ENCODE measurements at regions not wholly inside any gene's neighbourhood (a gene's known extent, or its start where the extent isn't known, plus 50 kb on each side); places are given as distances from the start of the nearest gene placed in this dataset.

DNA sequence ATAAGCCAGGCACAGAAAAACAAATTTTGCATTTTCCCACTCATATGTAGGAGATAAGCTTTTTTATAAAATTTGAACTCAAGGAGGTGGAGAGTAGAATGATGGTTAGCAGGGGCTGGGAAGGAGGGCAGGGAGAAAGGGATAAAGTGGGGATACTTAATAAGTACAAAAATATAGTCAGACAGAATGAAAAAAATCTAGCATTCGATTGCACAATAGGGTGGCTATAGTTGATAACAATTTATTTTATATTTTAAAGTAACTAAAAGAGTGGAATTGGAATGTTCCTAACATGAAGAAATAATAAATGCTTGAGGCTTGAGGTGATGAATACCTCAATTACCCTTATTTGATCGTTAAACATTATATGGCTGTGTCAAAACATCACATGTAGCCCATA is 415.7 kb upstream of the STEAP1 start:
- H3K36me3 ChIP-seq (ENCODE audit: control insufficient read depth, insufficient read depth, low read length), result no peaks in the 10 kb centered on the region
- H3K27me3 ChIP-seq (ENCODE audit: control insufficient read depth, insufficient read depth, low read length), result no peaks in the 10 kb centered on the region
- POLR2A ChIA-PET, result no interaction called here
- H3K4me3 ChIP-seq (ENCODE audit: low read depth, low read length), result no peak overlapping the region
- CTCF ChIA-PET, result no interaction called here
- DNase-seq (ENCODE audit: low read depth), result no peak
- no peak for TF ChIP-seq CTCF (IDR thresholded peaks at IDR 0.05; ENCODE audit: insufficient read depth, low read depth, low read length)

- no peak for DNase-seq (ENCODE audit: low read depth)
These were observed 396.4 kb upstream of the STEAP1 start for GRCh38 chr7:89757910-89758309.

DNA sequence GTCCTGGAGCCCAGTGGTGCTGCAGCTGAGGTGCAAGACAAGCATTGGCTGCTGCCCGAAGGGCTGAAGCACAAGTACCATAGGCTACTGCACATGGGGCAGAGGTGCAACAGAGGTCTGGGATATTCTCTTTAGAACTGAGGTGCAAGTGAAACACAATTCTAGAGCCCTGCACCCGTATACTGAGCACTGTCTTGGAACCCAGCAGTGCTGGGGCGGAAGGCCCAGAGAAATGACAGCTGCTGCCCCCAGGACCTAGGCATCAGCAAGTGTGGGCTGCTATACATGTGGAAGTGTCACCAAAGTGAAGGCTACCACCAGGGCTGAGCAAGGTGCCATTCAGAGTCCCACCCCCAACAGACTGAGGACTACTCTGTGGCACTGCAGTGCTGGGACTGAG is 393.6 kb upstream of the STEAP1 start:
- ChIA-PET POLR2A (no interaction called here), CTCF (no interaction called here)
- H3K27me3 ChIP-seq (ENCODE audit: control insufficient read depth, insufficient read depth, low read length), result no peaks in the 10 kb centered on the region
- H3K4me3 ChIP-seq (ENCODE audit: low read depth, low read length), result no peak overlapping the region
- no peak for DNase-seq (ENCODE audit: low read depth)
- H3K36me3 ChIP-seq (ENCODE audit: control insufficient read depth, insufficient read depth, low read length), result no peaks in the 10 kb centered on the region
- no peak for TF ChIP-seq CTCF (IDR thresholded peaks at IDR 0.05; ENCODE audit: insufficient read depth, low read depth, low read length)

More at GRCh38 chr7:89757910-89758309, 396.4 kb upstream of the STEAP1 start:
- TF ChIP-seq CTCF (IDR thresholded peaks at IDR 0.05; ENCODE audit: insufficient read depth, low read depth, low read length), result no peak
- ChIA-PET CTCF (interaction anchor here (0.6 kb wide), 1 partner anchor 1300 kb away, joined by 3 read pairs; no protein-coding TSS in a partner anchor), POLR2A (no interaction called here)
- Histone ChIP-seq H3K4me3 (ENCODE audit: low read depth, low read length) (no peak overlapping the region), H3K27me3 (ENCODE audit: control insufficient read depth, insufficient read depth, low read length) (no peaks in the 10 kb centered on the region), H3K36me3 (ENCODE audit: control insufficient read depth, insufficient read depth, low read length) (no peaks in the 10 kb centered on the region)

DNA sequence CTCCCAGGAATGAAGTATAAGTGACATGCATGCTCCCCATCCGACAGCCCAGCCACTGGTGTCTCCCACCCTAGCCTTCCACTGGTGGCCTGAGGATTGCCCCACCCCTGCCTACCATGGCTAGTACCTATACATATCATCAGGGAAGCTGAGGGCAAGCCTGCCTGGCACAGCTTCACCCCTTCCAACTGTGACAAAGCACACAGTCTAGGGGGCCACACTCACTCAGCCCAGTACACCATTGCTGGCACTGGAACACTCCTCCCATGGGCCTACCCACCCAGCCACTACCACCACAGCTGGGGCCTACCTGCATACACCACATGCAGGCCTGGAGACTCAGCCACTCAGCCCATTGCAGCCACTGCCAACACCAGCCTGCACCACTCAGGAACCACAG is 393.1 kb upstream of the STEAP1 start:
- DNase-seq (ENCODE audit: low read depth), result no peak
- Histone ChIP-seq H3K36me3 (ENCODE audit: control insufficient read depth, insufficient read depth, low read length) (no peaks in the 10 kb centered on the region), H3K4me3 (ENCODE audit: low read depth, low read length) (no peak overlapping the region), H3K27me3 (ENCODE audit: control insufficient read depth, insufficient read depth, low read length) (no peaks in the 10 kb centered on the region)
- ChIA-PET POLR2A (no interaction called here), CTCF (no interaction called here)
- TF ChIP-seq CTCF (IDR thresholded peaks at IDR 0.05; ENCODE audit: insufficient read depth, low read depth, low read length), result no peak

DNA sequence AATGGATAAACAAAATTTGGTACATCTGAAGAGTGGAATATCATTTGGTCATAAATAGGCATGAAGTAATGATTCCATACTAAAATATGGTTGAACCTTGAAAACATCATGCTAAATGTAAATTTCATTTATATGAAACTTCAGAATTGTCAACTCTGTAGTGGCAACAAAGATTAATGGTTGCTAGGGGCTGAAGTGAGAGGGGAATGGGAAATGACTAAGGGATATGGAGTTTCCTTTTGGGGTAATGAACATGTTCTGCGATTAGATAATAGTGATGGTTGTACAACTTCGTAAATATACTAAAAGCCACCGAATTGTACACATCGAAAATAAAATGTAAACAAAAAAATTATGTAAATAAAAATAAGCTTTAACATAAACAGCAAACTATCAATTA is 384.1 kb upstream of the STEAP1 start:
- no peaks in the 10 kb centered on the region for H3K27me3 ChIP-seq (ENCODE audit: control insufficient read depth, insufficient read depth, low read length)
- no peak overlapping the region for H3K4me3 ChIP-seq (ENCODE audit: low read depth, low read length)
- ChIA-PET POLR2A (no interaction called here), CTCF (no interaction called here)
- H3K36me3 ChIP-seq (ENCODE audit: control insufficient read depth, insufficient read depth, low read length), result no peaks in the 10 kb centered on the region
- no peak for DNase-seq (ENCODE audit: low read depth)
- no peak for TF ChIP-seq CTCF (IDR thresholded peaks at IDR 0.05; ENCODE audit: insufficient read depth, low read depth, low read length)
